WERI-Rb-1 (cell line): ENCODE measurements at regions not wholly inside any gene's neighbourhood (a gene's known extent, or its start where the extent isn't known, plus 50 kb on each side); places are given as distances from the start of the nearest gene placed in this dataset.

Experiments used
- DNase-seq: peaks from one replicate; pipeline ENCODE4 v3.0.0-alpha.2; 2020
- H3K27ac ChIP-seq: fragments of 250-450 bp; sonication (Bioruptor Pico); 2 replicates; pipeline ENCODE4 v1.5.1; 2020; ENCODE audit warnings: mild to moderate bottlenecking, moderate library complexity
- H3K27me3 ChIP-seq: fragments of 250-450 bp; sonication (Bioruptor Pico); 2 replicates; pipeline ENCODE4 v1.5.1; 2021; ENCODE audit warnings: mild to moderate bottlenecking, low read depth, moderate library complexity; ENCODE audit not compliant: insufficient read depth, severe bottlenecking
- H3K36me3 ChIP-seq: fragments of 250-450 bp; sonication (Bioruptor Pico); 2 replicates; pipeline ENCODE4 v1.5.1; 2020; ENCODE audit warnings: mild to moderate bottlenecking, moderate library complexity
- H3K4me3 ChIP-seq: 2 replicates; pipeline ENCODE4 v1.5.1; 2011; ENCODE audit warnings: low read depth, mild to moderate bottlenecking, control low read depth, low read length
- H3K9me3 ChIP-seq: fragments of 250-450 bp; sonication (Bioruptor Pico); 2 replicates; pipeline ENCODE4 v1.5.1; 2021; ENCODE audit warnings: mild to moderate bottlenecking, moderate library complexity; ENCODE audit not compliant: severe bottlenecking
- TF ChIP-seq, protein P1 (sequence below): IDR thresholded peaks from 2 replicates; pipeline ENCODE4 v1.5.1; 2011; ENCODE audit warnings: low read depth, mild to moderate bottlenecking, control low read depth, inconsistent platforms, low read length

- TF ChIP-seq, protein P1, sequence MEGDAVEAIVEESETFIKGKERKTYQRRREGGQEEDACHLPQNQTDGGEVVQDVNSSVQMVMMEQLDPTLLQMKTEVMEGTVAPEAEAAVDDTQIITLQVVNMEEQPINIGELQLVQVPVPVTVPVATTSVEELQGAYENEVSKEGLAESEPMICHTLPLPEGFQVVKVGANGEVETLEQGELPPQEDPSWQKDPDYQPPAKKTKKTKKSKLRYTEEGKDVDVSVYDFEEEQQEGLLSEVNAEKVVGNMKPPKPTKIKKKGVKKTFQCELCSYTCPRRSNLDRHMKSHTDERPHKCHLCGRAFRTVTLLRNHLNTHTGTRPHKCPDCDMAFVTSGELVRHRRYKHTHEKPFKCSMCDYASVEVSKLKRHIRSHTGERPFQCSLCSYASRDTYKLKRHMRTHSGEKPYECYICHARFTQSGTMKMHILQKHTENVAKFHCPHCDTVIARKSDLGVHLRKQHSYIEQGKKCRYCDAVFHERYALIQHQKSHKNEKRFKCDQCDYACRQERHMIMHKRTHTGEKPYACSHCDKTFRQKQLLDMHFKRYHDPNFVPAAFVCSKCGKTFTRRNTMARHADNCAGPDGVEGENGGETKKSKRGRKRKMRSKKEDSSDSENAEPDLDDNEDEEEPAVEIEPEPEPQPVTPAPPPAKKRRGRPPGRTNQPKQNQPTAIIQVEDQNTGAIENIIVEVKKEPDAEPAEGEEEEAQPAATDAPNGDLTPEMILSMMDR, result no peak
- Histone ChIP-seq H3K4me3 (no peak overlapping the region), H3K9me3 (peaks cover 5% of the 10 kb centered on the region), H3K36me3 (no peaks in the 10 kb centered on the region), H3K27me3 (no peaks in the 10 kb centered on the region), H3K27ac (no peak overlapping the region)
- no peak for DNase-seq
These were observed 59.2 kb upstream of the ADCY1 start for GRCh38 chr7:45514944-45515343.

DNA sequence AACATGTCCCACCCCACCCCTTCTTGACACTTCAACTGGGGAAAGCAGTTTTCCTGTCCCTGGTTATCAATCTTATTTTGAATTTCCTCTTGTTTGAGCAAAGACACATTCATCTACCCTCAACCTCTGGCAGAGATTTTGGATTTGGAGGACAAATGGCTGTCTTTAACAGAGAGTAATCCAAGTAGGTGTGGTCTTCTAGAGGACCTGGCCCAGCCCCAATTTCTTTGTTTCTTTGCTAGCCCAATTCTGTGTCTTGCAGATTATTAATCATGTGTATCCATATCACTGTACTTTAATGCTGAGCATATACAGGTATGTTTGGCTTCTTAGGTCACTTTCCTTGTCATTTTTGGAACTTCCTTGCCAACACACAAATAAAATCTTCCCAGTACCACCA is 58.8 kb upstream of the ADCY1 start:
- Histone ChIP-seq H3K27me3 (no peaks in the 10 kb centered on the region), H3K27ac (no peak overlapping the region), H3K4me3 (no peak overlapping the region), H3K36me3 (no peaks in the 10 kb centered on the region), H3K9me3 (peaks cover 5% of the 10 kb centered on the region)
- TF ChIP-seq, protein P1, result no peak
- DNase-seq, result no peak
